HG02840 (cell line): ENCODE measurements at regions not wholly inside any gene's neighbourhood (a gene's known extent, or its start where the extent isn't known, plus 50 kb on each side); places are given as distances from the start of the nearest gene placed in this dataset.
"Not testable (repeated sequence)": the region's sequence is repeated elsewhere in the genome, so short reads cannot be mapped to it uniquely, and the experiment has no call there.

Source experiments
- ATAC-seq: cut with Tn5 transposase; IDR thresholded peaks from one replicate; pipeline ENCODE4 v1.9.1; 2021; ENCODE audit warnings: mild to moderate bottlenecking, moderate library complexity, moderate number of reproducible peaks; ENCODE audit not compliant: unreplicated experiment, low FRiP score

- ATAC-seq = no peak
Measured at GRCh38 chr9:29390859-29391258, 1817.6 kb upstream of the C9orf72 start.

- ATAC-seq = no peak
Measured at GRCh38 chr9:29393064-29393463, 1819.8 kb upstream of the C9orf72 start.

GRCh38 chr9:29394855-29395254, 1821.6 kb upstream of the C9orf72 start:
- no peak for ATAC-seq

GRCh38 chr9:29397148-29397547, 1823.9 kb upstream of the C9orf72 start:
- ATAC-seq = no peak

GRCh38 chr9:29416204-29416603, 1842.9 kb upstream of the C9orf72 start:
- ATAC-seq = no peak

GRCh38 chr9:29422438-29422837, 1849.2 kb upstream of the C9orf72 start:
- ATAC-seq = no peak

DNA sequence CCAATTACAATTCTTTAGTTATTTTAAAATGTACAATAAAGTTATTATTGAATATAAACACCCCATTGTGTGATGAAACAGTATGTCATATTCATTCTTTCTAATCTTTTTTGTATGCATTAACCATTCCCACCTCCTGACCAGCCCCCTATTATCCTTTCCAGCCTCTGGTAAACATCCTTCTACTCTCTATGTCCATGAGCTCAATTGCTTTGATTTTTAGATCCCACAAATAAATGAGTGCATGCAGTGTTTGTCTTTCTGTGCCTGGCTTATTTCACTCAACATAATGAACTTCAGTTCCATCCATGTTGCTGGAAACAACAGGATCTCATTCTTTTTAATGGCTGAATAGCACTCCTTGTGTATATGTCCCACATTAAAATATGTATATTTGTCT, 1858.9 kb upstream of the C9orf72 start:
- ATAC-seq = no peak

DNA sequence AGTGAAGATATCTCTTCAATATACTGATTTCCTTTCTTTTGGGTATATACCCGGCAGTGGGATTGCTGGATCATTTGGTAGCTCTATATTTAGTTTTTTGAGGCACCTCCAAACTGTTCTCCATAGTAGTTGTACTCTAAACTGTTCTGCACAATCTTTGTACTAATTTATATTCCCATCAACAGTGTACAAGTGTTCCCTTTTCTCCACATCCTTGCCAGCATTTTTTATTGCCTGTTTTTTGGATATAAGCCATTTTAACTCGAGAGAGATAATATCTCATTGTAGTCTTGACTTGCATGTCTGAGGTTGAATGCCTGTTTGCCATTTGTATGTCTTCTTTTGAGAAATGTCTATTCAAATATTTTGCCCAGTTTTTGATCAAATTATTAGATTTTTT, 1859.4 kb upstream of the C9orf72 start:
- not testable (repeated sequence) for ATAC-seq

DNA sequence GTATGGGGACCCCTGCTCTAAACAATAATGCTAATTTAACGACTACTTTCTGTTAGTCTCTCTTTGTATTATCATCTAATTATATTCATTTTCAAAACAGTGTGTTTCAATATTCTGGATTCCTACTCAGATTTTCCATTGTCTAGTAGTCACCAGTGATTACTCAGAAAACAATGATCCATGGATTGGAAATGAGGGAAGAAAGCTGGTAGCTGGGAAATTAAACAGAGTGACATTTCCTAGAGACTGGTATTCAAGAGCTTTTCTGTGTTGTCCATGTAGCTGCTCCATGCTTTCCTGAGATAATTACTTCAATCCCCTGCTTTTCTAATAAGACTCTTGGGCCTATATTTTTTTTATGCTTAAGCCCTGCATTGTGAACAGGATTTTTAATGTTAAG, 1862.1 kb upstream of the C9orf72 start:
- no peak for ATAC-seq

GRCh38 chr9:29437526-29437925, 1864.2 kb upstream of the C9orf72 start:
- ATAC-seq = no peak

DNA sequence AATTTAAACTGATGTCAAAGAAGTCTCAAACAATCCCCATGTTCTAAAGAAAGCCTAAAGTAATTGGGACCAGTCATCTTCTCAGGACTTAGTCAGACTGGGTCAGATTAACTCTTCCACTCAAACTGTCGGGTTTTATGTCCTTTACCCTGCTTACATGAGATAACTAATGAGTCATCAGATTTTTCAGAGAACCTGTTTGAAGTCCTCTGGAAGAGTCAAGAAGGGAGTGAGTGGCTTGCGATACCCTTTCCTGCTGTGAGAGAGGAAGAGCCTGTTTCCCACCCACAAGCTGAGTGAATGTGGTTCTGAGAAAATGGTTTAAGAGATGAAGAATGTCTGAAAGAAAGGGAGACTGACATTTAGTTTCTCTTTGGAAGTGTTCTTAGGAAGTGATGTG, 1866.7 kb upstream of the C9orf72 start:
- ATAC-seq = no peak

- ATAC-seq = no peak
Measured at GRCh38 chr9:29440449-29440848, 1867.2 kb upstream of the C9orf72 start.

DNA sequence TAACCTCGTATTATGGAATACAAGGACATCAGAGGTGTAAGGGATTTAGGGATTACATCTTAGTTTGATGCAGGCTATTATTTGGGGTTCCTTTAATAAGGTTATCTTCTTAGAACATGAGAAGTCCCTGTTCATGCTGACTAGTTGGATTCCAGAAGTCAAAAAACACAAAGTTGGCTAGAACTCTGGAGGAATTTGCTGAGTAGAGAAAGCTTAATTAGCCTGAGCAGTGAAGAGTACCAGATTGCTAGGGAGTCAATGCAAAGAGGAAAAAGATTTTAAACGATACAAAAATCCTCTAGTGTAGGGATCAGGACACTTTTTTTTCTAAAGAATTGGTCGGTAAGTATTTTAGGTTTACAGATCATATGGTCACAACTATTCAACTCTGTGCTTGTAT, 1872.5 kb upstream of the C9orf72 start:
- ATAC-seq = no peak

- ATAC-seq = no peak
Measured at GRCh38 chr9:29449306-29449705, 1876.0 kb upstream of the C9orf72 start.

- not testable (repeated sequence) for ATAC-seq
Measured at GRCh38 chr9:29450343-29450875, 1877.1 kb upstream of the C9orf72 start.

DNA sequence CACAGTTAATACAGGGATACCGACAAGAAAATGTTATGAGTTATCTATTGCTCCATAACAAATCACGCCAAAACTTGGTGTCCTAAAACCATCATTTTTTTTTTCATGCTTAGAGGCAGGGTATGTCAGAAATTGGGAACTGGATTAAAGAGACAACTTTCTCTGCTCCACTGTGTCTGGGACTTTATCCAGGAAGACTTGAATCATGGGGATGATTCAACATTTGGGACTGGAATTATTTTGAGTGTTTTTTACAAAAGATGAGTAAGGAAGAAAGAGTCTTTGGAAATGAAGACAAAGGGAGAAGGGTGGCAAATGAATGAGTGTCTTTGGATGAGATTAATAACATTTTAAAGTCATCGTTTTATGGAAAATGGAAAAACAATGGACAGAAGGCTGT, 1883.7 kb upstream of the C9orf72 start:
- ATAC-seq = no peak

- no peak for ATAC-seq
Measured at GRCh38 chr9:29475471-29475870, 1902.2 kb upstream of the C9orf72 start.

DNA sequence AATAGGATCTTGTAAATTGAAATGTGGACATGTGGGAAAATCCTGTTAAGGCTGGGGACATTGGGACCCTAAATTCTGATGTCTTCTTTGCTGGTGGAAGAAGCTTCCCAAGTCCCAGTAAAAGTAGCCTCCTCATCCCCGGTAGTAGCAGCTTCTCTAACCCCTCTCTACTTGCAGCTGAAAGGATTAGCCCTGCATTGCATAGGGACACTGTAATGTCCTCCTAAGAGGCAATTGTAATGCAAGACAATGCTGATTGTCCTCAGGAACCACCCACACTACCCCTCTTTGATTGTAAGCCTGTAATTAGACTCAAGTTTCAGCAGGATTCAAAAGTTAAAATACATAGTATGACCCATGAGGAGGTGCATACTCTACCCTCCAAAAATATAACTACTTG, 1938.4 kb upstream of the C9orf72 start:
- no peak for ATAC-seq

GRCh38 chr9:29514336-29514735, 1941.1 kb upstream of the C9orf72 start:
- no peak for ATAC-seq

GRCh38 chr9:29514862-29515261, 1941.6 kb upstream of the C9orf72 start:
- ATAC-seq = no peak

GRCh38 chr9:29548436-29548835, 1975.2 kb upstream of the C9orf72 start:
- no peak for ATAC-seq

- no peak for ATAC-seq
Measured at GRCh38 chr9:29555502-29555901, 1982.2 kb upstream of the C9orf72 start.

DNA sequence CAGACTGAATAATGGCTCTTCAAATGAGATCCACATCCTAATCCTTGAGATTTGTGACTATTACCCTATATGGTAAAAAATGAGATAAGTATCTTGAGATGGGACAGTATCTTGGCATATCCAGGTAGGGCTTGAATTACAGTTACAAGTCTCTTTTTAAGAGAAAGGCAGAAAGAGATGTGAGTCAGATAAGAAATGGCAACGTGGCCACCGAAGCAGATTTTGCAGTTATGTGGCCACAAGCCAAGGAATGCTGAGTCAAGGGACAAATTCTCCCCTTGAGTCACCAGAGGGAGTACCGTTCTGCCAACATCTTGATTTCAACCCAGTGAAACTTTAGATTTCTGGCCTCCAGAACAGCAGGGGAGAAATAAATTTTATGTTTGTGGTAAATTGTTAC, 1983.0 kb upstream of the C9orf72 start:
- ATAC-seq = no peak
